HCT116 (cell line): ENCODE measurements at regions not wholly inside any gene's neighbourhood (a gene's known extent, or its start where the extent isn't known, plus 50 kb on each side); places are given as distances from the start of the nearest gene placed in this dataset.

Experiments
- ATAC-seq: fragments of 200-7000 bp; cut with Tn5 transposase; 2 replicates; pipeline ENCODE4 v1.9.1; 2020; ENCODE audit warnings: mild to moderate bottlenecking, moderate library complexity
- BruUV-seq: library from RNA; stranded (reverse); fragments of 400-500 nt; replicated peaks from 2 replicates; lab custom pipeline; 2021; lab: Mats Ljungman, UMichigan
- CTCF ChIA-PET: fragments of 300-600 bp; sonication (Branson Sonifier 250); formaldehyde crosslinking; loops from one replicate; lab custom pipeline; 2021; ENCODE audit warnings: antibody characterized with exemption; lab: Charles Lee
- POLR2A ChIA-PET: fragments of 300-600, 350-600 bp; sonication (Branson Sonifier 250); formaldehyde crosslinking; loops from one replicate; lab custom pipeline; 2021; ENCODE audit warnings: antibody characterized with exemption; lab: Charles Lee
- RAD21 ChIA-PET, 2 experiments: fragments of 300-600 bp; sonication (Branson Sonifier 250); formaldehyde crosslinking; loops; one replicate each; lab custom pipeline; 2023; ENCODE audit warnings: low total read pairs in 2 of 2; ENCODE audit not compliant: uncharacterized antibody in 2 of 2, unreplicated experiment in 2 of 2, low non-redundant PET in 1 of 2; lab: Charles Lee
- DNase-seq: peaks from one replicate; pipeline ENCODE4 v3.0.0-alpha.2; 2010; ENCODE audit warnings: low read depth, low spot score
- H2AFZ ChIP-seq: fragments of 200-600 bp; shearing (Covaris generic), sonication (generic); 2 replicates; pipeline ENCODE4 v1.6.1; 2017; ENCODE audit warnings: low read depth, mixed run types, mixed read lengths, antibody characterized with exemption, low read length; ENCODE audit not compliant: poor library complexity, severe bottlenecking
- H3K27ac ChIP-seq: 2 replicates; pipeline ENCODE4 v1.5.1; 2012; ENCODE audit warnings: low read depth, low read length
- H3K27me3 ChIP-seq: fragments of 200-600 bp; sonication (generic); 2 replicates; pipeline ENCODE4 v1.6.1; 2016; ENCODE audit warnings: mixed run types, low read length, mixed read lengths; ENCODE audit not compliant: insufficient read depth
- H3K36me3 ChIP-seq, 2 experiments: fragments of 200-500 bp in 1 of 2; fragments of 200-600 bp in 1 of 2; sonication (Bioruptor generic) in 1 of 2; sonication (generic) in 1 of 2; 2 replicates each; pipeline versions ENCODE4 v1.5.1 to v1.6.1; 2014 to 2016; ENCODE audit warnings: low read length in 2 of 2, inconsistent platforms in 1 of 2, mixed read lengths in 1 of 2, mixed run types in 1 of 2; ENCODE audit not compliant: insufficient read depth in 2 of 2, control insufficient read depth in 1 of 2
- H3K4me1 ChIP-seq, 2 experiments: fragments of 200-600 bp in 1 of 2; sonication (generic) in 1 of 2; 2 replicates each; pipeline versions ENCODE4 v1.5.1 to v1.6.1; 2012 to 2017; ENCODE audit warnings: low read length in 2 of 2, inconsistent platforms in 1 of 2, mild to moderate bottlenecking in 1 of 2, mixed read lengths in 1 of 2, mixed run types in 1 of 2, moderate library complexity in 1 of 2; ENCODE audit not compliant: insufficient read depth in 2 of 2, control insufficient read depth in 1 of 2
- H3K4me2 ChIP-seq: fragments of 200-600 bp; sonication (generic); 2 replicates; pipeline ENCODE4 v1.6.1; 2017; ENCODE audit warnings: mixed run types, low read length, mixed read lengths
- H3K4me3 ChIP-seq, 2 experiments: fragments of 200-600 bp in 1 of 2; sonication (generic) in 1 of 2; replicated peaks in 1 of 2; 2 replicates each; pipeline ENCODE4 v1.5.1; 2011 to 2016; ENCODE audit warnings: low read length in 2 of 2, control low read depth in 1 of 2, low read depth in 1 of 2, mild to moderate bottlenecking in 1 of 2, mixed read lengths in 1 of 2, mixed run types in 1 of 2
- H3K79me2 ChIP-seq: fragments of 200-600 bp; sonication (generic); 2 replicates; pipeline ENCODE4 v1.6.1; 2017; ENCODE audit warnings: mild to moderate bottlenecking, mixed run types, low read length, moderate library complexity, mixed read lengths; ENCODE audit not compliant: insufficient read depth
- H3K9ac ChIP-seq: fragments of 200-600 bp; sonication (generic); 2 replicates; pipeline ENCODE4 v1.6.1; 2016; ENCODE audit warnings: low read length, mixed read lengths
- H3K9me2 ChIP-seq: fragments of 200-600 bp; sonication (generic), shearing (Covaris generic); 2 replicates; pipeline ENCODE4 v1.6.1; 2017; ENCODE audit warnings: mixed run types, mild to moderate bottlenecking, moderate library complexity; ENCODE audit not compliant: insufficient read depth
- H3K9me3 ChIP-seq, 2 experiments: fragments of 200-500 bp in 1 of 2; fragments of 200-600 bp in 1 of 2; sonication (Bioruptor generic) in 1 of 2; sonication (generic) in 1 of 2; 2 replicates each; pipeline ENCODE4 v1.6.1; 2014 to 2017; ENCODE audit warnings: low read length in 2 of 2, mixed read lengths in 2 of 2, inconsistent platforms in 1 of 2, low read depth in 1 of 2, mild to moderate bottlenecking in 1 of 2, mixed run types in 1 of 2, moderate library complexity in 1 of 2; ENCODE audit not compliant: control insufficient read depth in 1 of 2, insufficient read depth in 1 of 2
- H4K20me1 ChIP-seq: fragments of 200-600 bp; sonication (generic), shearing (Covaris generic); 2 replicates; pipeline ENCODE4 v1.6.1; 2017; ENCODE audit warnings: mixed run types, mild to moderate bottlenecking, moderate library complexity; ENCODE audit not compliant: insufficient read depth
- CTCF ChIP-seq, 3 experiments: fragments of 200-600 bp in 1 of 3; sonication (generic) in 1 of 3; IDR thresholded peaks in 2 of 3; conservative IDR thresholded peaks in 1 of 3; 2 replicates each; pipeline ENCODE4 v1.5.1; 2012 to 2017; ENCODE audit warnings: low read depth in 2 of 3, low read length in 2 of 3, antibody characterized with exemption in 1 of 3, borderline replicate concordance in 1 of 3, control low read depth in 1 of 3, mild to moderate bottlenecking in 1 of 3, mixed read lengths in 1 of 3, mixed run types in 1 of 3, moderate library complexity in 1 of 3; ENCODE audit not compliant: insufficient read depth in 1 of 3
- EGR1 ChIP-seq: IDR thresholded peaks from 2 replicates; pipeline ENCODE4 v1.6.1; 2012; ENCODE audit warnings: low read depth
- ELF1 ChIP-seq: IDR thresholded peaks from 2 replicates; pipeline ENCODE4 v1.6.1; 2012; ENCODE audit warnings: low read depth, borderline replicate concordance
- EZH2phosphoT487 ChIP-seq: fragments of 200-600 bp; IDR thresholded peaks from 2 replicates; pipeline ENCODE4 v1.6.1; 2018; ENCODE audit warnings: antibody characterized with exemption, borderline replicate concordance
- FOSL1 ChIP-seq: IDR thresholded peaks from 2 replicates; pipeline ENCODE4 v1.6.1; 2012; ENCODE audit warnings: low read depth
- JUND ChIP-seq: IDR thresholded peaks from 2 replicates; pipeline ENCODE4 v1.6.1; 2012
- MAX ChIP-seq: IDR thresholded peaks from 2 replicates; pipeline ENCODE4 v1.6.1; 2012
- POLR2A ChIP-seq: IDR thresholded peaks from 2 replicates; pipeline ENCODE4 v1.7.0; 2011; ENCODE audit warnings: borderline replicate concordance; ENCODE audit not compliant: insufficient read depth, insufficient read length; ENCODE audit errors: extremely low read depth
- POLR2AphosphoS5 ChIP-seq: IDR thresholded peaks from 2 replicates; pipeline ENCODE4 v1.6.1; 2011; ENCODE audit warnings: mild to moderate bottlenecking, low read depth, low read length, moderate library complexity
- RAD21 ChIP-seq: IDR thresholded peaks from 2 replicates; pipeline ENCODE4 v1.6.1; 2012; ENCODE audit warnings: low read depth, mild to moderate bottlenecking
- REST ChIP-seq: IDR thresholded peaks from 2 replicates; pipeline ENCODE4 v1.6.1; 2012; ENCODE audit warnings: low read depth
- SP1 ChIP-seq: IDR thresholded peaks from 2 replicates; pipeline ENCODE4 v1.6.1; 2012; ENCODE audit warnings: low read depth
- SRF ChIP-seq: IDR thresholded peaks from 2 replicates; pipeline ENCODE4 v1.6.1; 2012; ENCODE audit warnings: low read depth
- TCF7L2 ChIP-seq: IDR thresholded peaks from 2 replicates; pipeline ENCODE4 v1.7.0; 2011; ENCODE audit warnings: borderline replicate concordance, inconsistent platforms; ENCODE audit not compliant: insufficient read depth, insufficient read length; ENCODE audit errors: extremely low read depth
- ZNF274 ChIP-seq: fragments of 200-500 bp; sonication (Bioruptor generic); IDR thresholded peaks from 2 replicates; pipeline ENCODE4 v1.6.1; 2014; ENCODE audit warnings: mild to moderate bottlenecking, low read depth, low read length, inconsistent platforms
- intact Hi-C: fragments of 100-400 bp; cut with micrococcal nuclease; formaldehyde crosslinking; loops from 2 replicates; pipeline ENCODE4 v1.10.0; 2022
- TF ChIP-seq, protein P1 (sequence below): IDR thresholded peaks from 2 replicates; pipeline ENCODE4 v1.6.1; 2012

DNA sequence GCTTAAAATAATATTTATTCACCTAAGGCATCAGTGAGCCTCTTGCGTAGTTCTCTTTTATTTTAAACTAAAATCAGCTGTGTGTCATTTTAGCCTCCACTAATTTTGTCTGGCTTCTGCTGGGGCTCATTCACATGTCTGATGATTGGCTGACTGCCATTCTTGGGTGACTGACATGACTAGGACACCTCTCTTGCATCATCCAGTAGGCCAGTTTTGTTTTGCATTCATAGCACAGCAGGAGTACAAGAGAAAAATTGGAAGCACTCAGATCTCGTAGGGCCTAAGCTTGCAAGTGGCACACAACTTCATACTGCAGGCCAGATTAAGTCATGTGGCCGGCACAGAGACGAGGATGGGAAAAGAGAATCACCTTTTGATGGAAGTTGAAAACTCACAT is 1226.5 kb downstream of the GALC start:
- no peaks in the 10 kb centered on the region for H4K20me1 ChIP-seq
- intact Hi-C loops = no loop called here
- DNase-seq (no peak), ATAC-seq (no peak)
- peaks cover 6 to 11% of the 10 kb centered on the region in 2 experiments; a peak in 2 of 4 replicates for H3K9me3 ChIP-seq
- TF ChIP-seq ZNF274 (no peak), FOSL1 (no peak), TCF7L2 (no peak), POLR2A (no peak), SP1 (no peak), SRF (no peak), EZH2phosphoT487 (no peak), JUND (no peak), RAD21 (no peak), CTCF (IDR thresholded peaks at IDR 0.05 in 2 of 3, conservative IDR thresholded peaks at IDR 0.05 in 1 of 3; ENCODE audit: borderline replicate concordance in 1 of 3, insufficient read depth in 1 of 3, low read depth in 2 of 3, low read length in 2 of 3) (no peak), ELF1 (no peak), REST (no peak), EGR1 (no peak), MAX (no peak), POLR2AphosphoS5 (no peak)
- TF ChIP-seq, protein P1, sequence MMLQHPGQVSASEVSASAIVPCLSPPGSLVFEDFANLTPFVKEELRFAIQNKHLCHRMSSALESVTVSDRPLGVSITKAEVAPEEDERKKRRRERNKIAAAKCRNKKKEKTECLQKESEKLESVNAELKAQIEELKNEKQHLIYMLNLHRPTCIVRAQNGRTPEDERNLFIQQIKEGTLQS = no peak
- no peaks in the 10 kb centered on the region for H3K36me3 ChIP-seq
- H3K79me2 ChIP-seq = no peaks in the 10 kb centered on the region
- H3K9ac ChIP-seq = no peak overlapping the region
- no peak overlapping the region for H3K4me3 ChIP-seq
- H2AFZ ChIP-seq = no peak overlapping the region
- no peak overlapping the region for H3K27ac ChIP-seq
- H3K9me2 ChIP-seq = no peaks in the 10 kb centered on the region
- H3K4me2 ChIP-seq = no peak overlapping the region
- H3K27me3 ChIP-seq = no peaks in the 10 kb centered on the region
- BruUV-seq = no TSS peak
- POLR2A ChIA-PET = no interaction called here
- CTCF ChIA-PET = no interaction called here
- no peaks in the 10 kb centered on the region for H3K4me1 ChIP-seq
- RAD21 ChIA-PET = no interaction called here
